Fibroblast of skin of back (primary cell): ENCODE measurements at regions not wholly inside any gene's neighbourhood (a gene's known extent, or its start where the extent isn't known, plus 50 kb on each side); places are given as distances from the start of the nearest gene placed in this dataset.

ENCODE experiments used
- DNase-seq: peaks from one replicate; pipeline ENCODE4 v3.0.0-alpha.2; 2013

DNA sequence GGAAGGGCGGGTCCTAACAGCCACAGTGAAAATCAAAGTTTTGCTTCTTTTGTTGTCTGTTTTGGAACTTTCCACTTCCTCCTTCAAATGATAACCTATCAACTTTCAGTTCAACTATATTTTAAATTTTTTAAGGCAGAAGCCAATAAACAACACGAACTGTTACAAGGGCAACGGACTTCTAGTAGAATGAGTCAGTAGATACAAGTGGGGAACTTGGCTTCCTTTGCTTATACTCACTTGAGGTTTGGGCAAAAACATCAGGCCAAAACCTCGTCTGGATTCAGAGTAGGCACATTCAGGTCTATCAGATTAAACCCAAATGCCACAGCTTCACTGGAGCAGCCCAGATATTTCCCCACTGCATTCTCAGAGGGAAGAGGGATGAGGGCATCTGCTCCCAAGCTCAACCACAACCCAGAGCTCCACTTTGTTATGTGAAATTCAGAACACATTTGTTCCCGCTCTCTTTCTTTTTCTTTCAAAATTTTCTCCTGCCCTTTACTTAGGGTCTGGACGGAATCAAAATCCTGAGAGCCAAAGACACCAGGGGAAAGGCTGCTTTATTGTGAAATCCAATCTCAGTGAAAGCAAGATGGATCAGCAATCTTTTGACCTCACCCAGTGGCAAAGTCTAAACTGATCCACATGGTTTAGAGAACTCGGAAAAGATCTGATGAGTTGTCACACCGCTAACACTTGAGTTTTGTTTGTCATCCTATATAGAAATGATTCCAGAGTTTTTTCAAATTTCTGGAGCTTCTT is 152.5 kb upstream of the BTG1 start:
- peak; percentile 78 for DNase-seq

DNA sequence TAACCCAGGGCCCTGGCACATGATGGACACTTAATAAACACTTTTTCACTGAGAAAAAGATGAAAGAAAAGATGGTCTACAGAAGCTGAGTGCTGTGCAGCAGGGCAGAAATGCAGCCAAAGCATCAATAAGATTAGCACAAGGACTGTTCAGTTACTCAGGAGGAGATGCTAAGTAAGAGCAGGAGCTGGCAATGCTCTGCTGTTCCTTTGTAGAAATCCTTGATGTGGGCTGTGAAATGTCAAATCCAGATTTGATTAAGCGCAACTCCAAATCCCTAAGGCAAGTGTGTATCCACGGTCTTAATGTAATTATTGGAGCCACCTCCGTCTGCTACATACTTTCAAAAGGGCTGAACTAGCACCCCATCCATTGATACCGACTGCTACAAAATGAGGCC is 151.8 kb upstream of the BTG1 start:
- no peak for DNase-seq

DNA sequence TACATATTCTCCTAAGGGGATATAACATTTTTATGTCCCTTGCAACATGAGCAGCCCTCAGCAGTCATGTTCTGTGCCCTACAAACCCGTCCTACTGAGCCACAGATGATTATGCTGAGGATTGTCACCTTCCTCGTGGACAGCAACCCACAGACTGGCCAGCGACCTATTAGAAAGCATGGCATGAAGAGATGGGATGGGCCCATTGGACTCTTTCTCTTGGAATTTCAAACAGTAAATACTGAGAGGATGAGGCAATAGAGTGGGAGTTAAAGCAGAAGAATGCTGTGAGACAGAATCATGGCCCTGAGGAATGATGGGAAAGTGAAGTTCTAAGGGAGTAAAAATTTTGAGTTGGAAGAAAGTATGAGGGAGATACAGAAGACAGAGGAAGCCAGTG is 149.9 kb upstream of the BTG1 start:
- DNase-seq, result peak; percentile 59

DNA sequence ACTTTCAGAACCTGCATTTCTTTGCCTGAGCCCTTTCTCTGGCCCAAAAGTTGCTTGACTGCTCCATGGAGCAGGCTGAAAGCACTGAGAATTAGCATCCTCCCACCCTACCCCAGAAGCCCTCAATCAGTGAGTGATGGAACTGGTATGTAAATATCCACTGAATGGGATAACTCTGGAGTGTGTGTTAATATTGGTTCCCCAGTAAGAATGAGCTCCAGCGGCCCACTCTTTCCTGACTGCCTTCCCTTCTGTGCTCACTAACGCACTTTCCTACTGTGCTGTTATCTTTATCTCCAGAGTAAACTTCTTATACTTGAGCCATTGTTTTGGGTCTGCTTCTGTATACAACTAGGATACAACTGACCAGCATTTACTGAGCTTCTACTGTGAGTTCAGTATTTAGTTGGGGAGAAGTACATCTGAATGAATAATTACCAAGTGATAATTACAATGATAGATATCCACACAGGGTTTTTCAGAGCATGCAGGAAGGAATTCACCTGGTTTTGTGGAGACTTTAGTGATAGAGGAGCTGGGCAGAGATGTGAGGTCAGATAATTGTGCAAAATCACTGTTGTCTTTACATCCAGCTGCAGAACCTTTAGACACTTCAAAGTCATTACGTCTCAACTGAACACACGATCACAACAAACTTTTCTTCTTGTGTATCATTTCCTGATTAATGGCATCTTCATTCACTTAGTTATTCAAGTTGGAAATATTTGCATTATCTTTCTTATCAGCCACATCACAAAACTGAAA is 149.2 kb upstream of the BTG1 start:
- peak; percentile 55 for DNase-seq

DNA sequence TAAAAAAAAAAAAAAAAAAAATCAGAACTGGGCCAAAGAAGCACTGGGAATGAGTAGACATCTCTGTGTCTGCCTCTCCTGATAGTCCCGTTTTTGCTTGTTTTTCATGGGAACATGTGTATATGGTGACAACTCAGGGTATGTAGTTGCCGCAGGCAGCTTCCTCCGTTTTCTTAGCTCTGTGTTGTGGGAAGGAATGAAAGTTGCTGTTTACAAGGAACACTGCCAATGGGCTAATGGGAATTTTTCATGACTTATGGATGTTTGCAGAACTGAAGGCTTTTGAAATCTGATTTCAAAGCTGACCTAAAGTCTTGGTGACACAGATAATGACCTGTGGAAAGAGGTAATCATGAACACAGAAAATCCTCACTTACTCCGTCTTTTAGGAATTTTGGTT is 146.4 kb upstream of the BTG1 start:
- DNase-seq, result no peak

DNA sequence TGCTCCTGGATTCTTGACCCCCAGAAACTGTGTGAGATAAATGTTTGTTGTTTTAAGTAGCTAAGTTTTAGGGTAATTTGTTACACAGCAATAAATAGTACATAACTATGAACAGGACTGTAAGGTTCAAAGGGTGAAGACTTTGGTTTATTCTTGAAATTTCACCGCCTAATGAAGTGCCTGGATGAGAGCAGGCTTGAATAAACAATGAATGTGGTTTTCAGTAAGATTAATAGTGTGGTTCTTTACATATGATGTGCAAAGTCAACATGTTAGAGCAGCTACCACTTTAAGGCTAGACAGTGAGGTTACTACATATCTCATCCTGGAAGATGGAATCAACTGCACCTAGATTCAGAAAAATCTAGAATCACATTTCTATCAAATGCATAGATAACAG is 145.2 kb upstream of the BTG1 start:
- no peak for DNase-seq

DNA sequence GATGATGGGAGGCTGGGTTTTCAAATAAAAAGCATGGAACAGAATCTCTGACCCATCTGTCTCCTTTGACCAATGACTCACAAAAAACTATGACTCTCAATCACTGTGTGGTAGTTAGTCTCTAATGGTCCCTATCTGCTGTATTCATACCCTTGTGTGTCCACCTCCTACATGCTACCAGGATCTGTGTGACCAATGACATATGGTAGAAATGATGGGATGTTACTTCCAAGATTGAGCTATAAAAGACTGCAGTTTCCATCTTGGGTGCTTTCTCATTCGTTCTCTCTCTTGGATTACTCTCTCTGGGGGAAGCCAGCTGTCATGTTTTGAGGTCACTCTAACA is 144.7 kb upstream of the BTG1 start:
- peak; percentile 79 for DNase-seq

DNA sequence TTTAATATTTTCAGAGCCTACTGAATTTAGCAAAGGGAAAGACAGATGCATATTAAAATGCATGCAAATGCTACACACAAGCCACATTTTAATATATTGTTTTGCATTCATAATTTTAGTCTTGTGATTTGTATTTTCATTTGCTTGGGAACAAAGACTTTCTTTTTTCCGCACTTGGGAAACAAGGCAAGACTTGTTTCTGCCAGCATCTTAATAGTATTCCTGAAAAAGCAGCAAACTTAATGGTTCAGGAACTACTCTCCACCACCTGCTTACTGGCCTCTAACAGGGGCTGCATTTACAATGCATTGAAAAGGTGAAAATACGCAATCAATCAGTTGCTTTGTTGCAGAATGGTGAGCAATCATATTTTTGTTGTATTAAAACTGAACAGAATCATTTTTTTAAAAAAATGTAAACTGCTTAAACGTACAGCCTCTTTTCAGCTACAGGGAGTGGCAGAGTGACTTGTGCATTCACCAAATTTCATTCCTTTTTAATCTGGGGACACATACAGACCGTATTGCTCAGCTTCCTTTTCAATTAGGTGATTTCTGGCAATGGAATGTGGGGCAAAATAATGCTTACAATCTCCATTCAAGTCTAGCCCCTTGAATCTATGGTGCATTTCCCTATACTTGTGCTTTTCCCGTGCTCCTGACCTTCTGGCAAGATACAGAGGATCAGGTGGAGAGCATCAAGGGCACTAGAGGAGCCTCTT is 144.1 kb upstream of the BTG1 start:
- DNase-seq, result peak; percentile 94

DNA sequence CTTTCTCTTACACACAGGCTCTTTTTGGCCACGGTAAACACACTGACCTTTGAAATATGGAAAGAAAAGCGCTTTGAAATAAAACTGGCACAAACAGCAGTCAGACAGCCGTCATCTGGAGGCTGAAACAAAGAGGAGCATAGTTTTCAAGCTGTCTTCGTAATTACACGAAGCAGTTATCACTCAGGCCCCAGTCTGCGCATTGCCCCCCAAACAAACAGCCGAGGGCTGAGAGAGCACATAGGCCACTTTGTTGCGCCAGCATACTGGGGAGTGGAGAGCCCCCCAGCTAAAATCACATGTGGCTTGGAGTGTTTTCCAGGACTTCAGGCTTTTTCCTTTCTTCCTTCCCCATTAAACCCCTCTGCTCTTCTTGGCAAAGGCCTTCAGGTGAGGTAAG is 142.9 kb upstream of the BTG1 start:
- DNase-seq, result no peak

DNA sequence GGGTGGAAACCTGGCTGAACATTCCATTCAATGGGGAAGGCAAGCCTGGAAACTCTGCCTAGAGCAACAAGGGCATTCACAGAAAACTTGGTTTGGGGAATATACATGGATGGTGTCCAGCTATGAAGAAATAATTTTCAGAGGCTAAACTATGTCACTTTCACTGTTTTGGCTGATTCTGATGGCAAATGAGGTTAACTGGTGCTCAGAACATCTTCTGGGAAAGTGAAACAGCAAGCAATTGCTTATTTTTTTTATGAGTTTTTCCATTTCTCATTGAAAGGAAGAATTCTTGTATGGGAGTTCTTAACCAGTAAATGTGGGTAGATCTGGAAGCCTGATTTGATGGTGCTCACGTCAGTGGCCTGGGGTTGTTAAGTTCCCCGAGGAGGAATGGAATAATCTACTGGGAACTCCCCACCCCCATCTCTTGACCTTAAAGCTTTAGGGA is 132.8 kb upstream of the BTG1 start:
- no peak for DNase-seq

DNA sequence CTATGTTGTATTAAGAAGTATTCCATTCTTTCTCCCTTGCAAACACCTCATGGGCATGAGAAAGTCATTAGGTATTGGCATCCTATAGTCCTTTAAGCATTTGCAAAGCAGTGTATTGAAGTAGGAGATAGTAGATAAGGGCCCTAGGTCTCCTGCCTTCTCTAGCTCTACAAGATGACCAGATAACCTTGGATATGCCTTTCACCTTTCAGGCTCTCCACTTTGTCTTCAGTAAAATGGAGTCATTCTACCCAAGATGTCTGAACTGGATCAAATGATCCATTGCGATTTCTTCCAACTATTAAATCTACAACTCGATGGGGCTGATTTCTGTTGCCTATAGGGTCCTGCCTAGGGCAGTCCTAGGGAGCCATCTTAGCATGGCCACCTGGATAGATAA is 132.1 kb upstream of the BTG1 start:
- DNase-seq, result no peak

DNA sequence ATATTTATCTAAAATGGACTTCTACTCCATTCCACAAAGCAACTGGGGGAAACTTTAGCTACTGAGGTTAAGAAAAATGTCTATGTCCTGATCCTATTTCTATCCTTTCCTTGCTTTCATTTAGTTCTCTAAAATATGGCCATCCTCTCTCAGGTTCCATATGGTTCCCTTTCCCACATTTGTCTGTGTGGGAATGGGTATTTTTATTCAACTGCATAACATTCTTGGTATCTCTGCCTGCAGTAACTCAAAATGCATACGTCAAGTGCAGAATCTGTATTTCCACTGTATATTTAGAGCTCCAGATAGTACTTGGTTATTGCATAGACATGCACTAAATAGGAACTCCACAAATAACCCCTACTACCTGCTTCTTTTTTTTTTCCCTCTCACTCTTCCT is 130.6 kb upstream of the BTG1 start:
- DNase-seq, result no peak

DNA sequence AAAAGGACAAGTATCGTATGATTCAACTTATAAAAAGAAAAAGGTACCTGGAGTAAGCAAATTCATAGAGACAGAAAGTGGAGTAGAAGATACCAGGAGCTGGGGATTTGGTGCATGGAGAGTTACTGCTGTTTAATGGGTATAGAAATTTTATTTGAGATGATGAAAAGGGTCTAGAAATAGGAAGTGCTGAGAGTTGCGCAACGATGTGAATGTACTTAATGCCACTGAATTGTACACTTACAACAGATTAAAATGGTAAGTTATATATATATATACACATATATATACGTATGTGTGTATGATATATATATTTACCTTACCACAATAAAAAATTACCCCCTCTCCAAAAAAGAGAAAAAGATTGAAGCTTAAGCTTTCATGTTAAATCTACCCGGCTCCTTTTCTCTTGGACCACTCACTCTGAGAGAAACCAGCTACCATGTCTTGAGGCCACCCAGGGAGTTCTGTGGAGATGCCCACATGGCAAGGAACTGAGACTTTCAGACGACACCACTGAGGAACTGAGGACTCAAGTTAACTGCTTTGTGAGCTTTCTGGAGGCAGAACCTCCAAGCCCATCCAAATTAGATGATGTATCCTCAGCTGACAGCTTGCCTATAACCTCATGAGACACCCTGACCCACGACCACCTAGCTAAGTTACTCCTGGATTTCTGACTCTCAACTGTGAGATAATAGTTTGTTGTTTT is 130.0 kb upstream of the BTG1 start:
- DNase-seq, result no peak

DNA sequence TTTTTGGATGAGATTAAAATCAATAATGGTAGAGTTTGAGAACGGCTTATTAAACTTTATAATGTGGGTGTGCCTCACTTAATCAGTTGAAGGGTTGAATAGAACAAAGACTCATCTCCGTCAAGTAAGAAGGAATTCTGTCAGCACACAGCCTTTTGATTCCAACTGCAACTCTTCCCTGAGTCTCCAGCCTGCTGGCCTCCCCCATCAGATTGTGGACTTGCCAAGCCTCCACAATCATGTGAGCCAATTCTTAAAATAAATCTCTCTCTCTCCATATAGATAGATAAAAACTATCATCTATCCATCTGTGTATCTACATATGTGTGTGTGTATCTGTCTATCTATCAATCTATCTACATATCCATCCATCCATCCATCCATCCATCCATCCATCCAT is 127.4 kb upstream of the BTG1 start:
- no peak for DNase-seq

DNA sequence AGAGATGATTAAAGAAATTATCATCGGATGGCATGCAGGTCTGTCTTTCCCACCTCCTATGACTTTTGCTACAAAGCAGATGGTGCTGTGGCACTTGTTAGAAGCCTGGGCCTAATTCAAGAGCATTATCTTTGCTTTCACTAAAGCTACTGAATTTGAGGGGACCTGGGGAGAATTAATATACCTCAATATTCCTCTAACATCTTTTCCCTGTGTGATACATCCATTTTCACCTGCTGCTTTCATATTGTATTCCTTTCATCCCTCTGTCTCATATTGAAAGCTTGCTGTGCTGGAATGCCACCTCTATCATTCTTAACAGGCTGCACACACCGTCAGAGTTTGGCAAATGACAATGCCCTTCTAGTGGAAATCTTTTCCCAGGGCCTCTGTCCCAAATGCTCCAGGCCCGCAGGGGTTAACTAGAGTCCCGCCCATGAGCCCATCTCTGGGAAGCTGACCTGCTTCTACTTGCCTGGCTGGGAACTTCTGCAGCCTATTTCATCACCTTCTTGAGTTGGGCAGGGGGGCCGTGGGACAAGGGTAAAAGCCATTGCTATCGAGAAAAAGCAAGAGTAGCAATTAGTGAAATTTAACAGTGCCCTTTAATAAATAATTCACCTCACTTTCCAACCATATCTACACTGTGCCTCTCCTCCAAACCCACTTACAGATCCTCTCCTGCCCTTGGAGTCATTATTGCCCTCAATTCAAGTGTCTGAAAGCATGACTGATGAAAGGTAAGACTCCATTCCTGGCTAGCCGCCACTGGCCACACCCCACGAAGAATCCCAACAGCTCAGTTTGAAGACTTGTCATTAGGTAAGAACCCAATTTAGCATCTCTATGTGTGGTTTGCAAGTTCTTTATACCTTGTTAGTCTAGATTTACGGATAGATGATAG is 126.7 kb upstream of the BTG1 start:
- no peak for DNase-seq

DNA sequence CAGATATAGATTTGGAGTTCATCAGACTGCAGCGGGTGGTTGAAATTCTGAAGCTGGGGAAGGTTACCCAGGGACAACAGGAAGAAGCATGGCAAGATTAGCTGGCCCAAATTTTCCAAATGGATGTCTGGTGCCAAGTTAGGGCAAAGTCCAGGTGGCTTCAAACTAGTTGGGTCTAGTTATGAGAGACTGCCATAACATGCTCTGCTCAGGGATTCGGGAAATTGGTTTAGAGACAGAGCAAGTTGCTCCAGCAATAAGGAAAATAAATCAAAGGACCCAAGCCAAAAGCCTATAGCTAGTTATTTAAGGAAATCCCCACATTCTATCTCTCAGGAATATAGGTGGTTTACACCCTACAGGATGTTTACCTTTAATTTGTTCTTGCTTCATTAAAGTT is 125.7 kb upstream of the BTG1 start:
- DNase-seq, result no peak

DNA sequence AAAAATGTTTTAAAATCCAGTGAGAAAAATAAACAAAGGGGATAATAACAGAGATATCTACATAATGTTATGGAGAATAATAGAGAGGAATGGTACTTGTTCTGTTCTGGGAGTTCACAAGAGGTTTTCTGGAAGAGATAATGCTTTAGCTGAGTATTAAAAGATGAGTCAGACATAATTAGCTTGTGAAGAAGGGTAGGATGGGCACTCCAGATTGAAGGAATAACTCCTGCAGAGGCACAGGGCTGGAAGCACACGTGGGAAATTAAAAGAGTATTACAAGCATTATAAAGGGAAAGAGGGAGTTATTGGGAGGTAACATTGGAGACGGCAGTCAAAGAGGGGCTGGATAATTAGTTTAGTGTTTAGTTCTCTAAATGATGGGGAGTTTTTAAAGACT is 124.9 kb upstream of the BTG1 start:
- no peak for DNase-seq

DNA sequence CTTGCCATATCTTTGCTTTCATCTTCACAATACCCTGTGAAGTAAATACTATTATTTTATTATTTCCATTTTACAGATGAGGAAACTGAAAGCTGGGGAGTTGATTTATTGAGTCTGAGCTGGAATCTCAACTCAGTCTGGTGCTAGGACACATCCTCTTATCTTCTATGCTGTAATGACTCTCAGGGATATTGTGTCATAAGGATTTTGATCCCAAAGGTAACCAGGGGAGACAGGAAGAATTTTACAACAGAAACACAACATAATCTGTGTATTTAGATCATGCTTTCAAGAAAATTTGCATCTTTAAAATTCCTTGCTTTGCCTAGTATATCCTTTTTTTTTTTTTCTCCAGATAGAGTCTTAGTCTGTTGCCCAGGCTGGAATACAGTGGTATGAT is 123.3 kb upstream of the BTG1 start:
- DNase-seq, result no peak

DNA sequence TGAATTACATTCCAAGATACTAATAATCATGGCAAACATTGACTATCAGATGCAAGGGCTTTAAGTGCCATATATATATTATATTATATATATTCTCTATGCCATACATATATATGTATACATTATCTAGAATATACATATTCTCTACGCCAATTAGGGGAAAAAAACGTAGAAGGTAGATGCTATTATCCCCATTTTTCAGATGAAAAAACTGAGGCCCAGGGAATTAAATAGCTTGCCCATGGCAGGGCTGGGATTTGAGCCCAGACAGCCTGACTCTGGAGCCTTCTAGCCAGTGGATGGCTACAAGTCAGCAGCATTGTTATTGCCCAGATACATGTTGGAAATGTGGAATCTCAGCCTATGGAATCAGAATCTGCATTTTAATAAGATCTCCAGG is 116.0 kb upstream of the BTG1 start:
- no peak for DNase-seq

DNA sequence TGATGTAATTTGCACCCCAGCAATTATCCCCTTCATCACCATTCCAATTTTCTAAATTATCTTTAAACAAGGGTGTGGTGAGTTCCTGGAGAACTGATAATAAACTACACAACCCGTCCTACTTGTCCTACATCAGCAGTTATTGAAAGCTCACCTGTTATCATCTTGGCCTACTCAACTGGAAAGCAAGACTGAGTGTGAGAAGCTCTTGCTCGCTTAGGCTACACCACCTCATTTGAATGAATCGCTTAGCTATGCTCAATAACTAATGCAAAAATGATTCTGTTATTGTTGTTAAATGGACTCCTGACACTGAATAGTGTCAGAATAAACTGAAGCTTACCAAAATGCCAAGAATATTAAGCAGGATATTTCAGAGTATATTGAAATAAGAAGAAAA is 115.4 kb upstream of the BTG1 start:
- DNase-seq, result no peak

DNA sequence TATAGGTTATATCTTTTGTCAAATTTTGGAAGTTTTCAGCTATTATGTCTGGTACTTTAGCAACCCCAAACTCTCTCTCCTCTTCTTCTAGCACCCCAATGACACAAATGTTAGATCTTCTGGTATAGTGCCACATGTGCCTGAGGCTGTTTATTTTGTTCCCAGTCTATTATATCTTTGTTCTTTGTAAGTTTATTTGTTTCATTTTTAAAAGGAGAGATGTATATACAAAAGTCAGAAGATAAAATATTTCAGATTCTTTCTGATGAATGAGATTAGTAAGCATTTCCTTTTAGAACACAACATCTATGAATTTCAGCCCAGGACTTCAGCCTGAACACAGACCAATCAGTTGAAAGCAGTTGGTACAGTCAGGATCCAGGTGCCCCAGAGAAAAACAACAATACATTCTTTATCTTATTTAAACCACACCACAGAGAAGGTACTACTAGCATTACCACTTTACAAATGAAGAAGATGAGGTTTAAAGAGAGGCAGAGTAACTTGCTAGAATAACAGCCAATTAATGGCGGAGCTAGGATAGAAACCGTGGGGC is 114.1 kb upstream of the BTG1 start:
- peak; percentile 3 for DNase-seq

DNA sequence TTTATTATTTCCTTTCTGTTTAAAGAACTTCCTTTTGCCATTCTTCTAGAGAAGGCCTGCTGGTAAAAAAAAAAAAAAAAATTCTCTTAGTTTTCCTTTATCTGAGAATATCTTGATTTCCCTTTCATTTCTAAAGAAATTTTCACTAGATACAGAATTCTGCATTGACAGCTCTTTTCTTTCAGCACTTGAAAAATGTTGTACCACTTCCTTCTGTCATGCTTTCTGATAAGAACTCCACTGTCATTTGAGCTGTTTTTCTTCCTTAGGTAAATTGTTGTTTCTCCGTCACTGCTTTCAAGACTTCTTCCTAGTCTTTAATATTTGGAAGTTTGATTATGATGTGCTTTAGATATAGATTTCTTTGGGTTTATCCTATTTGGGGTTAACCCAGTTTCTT is 113.6 kb upstream of the BTG1 start:
- DNase-seq, result no peak
